Kidney (tissue), 13 donors: ENCODE measurements at regions not wholly inside any gene's neighbourhood (a gene's known extent, or its start where the extent isn't known, plus 50 kb on each side); places are given as distances from the start of the nearest gene placed in this dataset.

Source experiments
- DNase-seq, 5 donors: peaks; one replicate each; pipeline ENCODE4 v3.0.0-alpha.2; 2013 to 2020
- FAIRE-seq: peaks from 2 replicates; lab custom pipeline; 2012; peaks lifted over from hg19 to GRCh38; lab: Jason Lieb, UNC
- H3K27ac ChIP-seq, 2 donors: one replicate each; pipeline ENCODE4 v1.7.0; 2013; ENCODE audit warnings: low read depth in 2 of 2, low read length in 2 of 2, inconsistent platforms in 1 of 2
- H3K27me3 ChIP-seq: one replicate; pipeline ENCODE4 v1.7.1; 2013; ENCODE audit warnings: low read length, inconsistent platforms; ENCODE audit not compliant: control insufficient read depth, insufficient read depth
- H3K36me3 ChIP-seq, 3 donors: one replicate each; pipeline versions ENCODE4 v1.7.0 to v1.7.1; 2013; ENCODE audit warnings: low read length in 3 of 3, control low read depth in 1 of 3, inconsistent platforms in 1 of 3; ENCODE audit not compliant: insufficient read depth in 3 of 3, control insufficient read depth in 2 of 3
- H3K4me1 ChIP-seq, 3 donors: one replicate each; pipeline versions ENCODE4 v1.7.0 to v1.7.1; 2013; ENCODE audit warnings: low read length in 3 of 3, inconsistent platforms in 1 of 3, low read depth in 1 of 3; ENCODE audit not compliant: control insufficient read depth in 2 of 3, insufficient read depth in 2 of 3
- H3K4me3 ChIP-seq, 3 donors: one replicate each; pipeline versions ENCODE4 v1.7.0 to v1.8.1; 2013; ENCODE audit warnings: low read length in 3 of 3, control low read depth in 1 of 3, inconsistent platforms in 1 of 3
- H3K9ac ChIP-seq, 3 donors: one replicate each; pipeline versions ENCODE4 v1.7.0 to v1.7.1; 2013; ENCODE audit warnings: low read length in 3 of 3, control low read depth in 1 of 3, inconsistent platforms in 1 of 3
- H3K9me3 ChIP-seq, 3 donors: one replicate each; pipeline versions ENCODE4 v1.7.0 to v1.7.1; 2013; ENCODE audit warnings: low read length in 3 of 3, control low read depth in 1 of 3, inconsistent platforms in 1 of 3; ENCODE audit not compliant: control insufficient read depth in 2 of 3, insufficient read depth in 1 of 3
- intact Hi-C: fragments of 100-400 bp; cut with DNase I; formaldehyde crosslinking; loops from one replicate; pipeline ENCODE4 v1.11.1; 2022
- TF ChIP-seq, protein P1 (sequence below): IDR thresholded peaks from 3 replicates; pipeline ENCODE4 v1.5.1; 2012; ENCODE audit warnings: mild to moderate bottlenecking, moderate library complexity, borderline replicate concordance; ENCODE audit not compliant: insufficient read depth; ENCODE audit errors: extremely low read depth
- donor health status: control.
- donor health status: control.
- donor health status: control.
- donor health status: control.
- donor health status: control.
- donor health status: DM: yes; HTN: yes; CAD: no.
- donor health status: Normal renal cell carcinoma (clear cell type).

DNA sequence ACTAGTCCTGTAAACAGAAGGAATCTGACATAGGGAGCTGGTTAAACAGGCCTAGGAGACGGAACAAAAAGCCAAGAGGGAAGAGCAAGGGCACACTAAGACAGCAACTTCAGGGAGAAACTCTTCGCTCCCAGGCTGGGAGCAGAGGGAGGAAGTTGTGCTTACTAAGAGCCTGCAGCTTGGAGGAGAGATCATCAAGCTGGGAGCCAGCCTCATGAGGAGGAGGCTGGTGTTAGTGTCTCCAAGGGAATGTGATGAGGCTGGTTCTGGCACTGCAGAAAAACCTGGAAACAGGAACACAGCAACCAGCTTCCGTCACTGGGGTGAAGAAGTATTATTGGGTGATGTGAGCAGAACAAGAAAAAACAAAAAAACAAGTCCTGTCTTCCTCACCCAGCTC, 1027.3 kb downstream of the UQCRFS1 start:
- FAIRE-seq (no peak), DNase-seq (no peak)
- Histone ChIP-seq H3K27ac (no peak overlapping the region), H3K9me3 (no peaks in the 10 kb centered on the region), H3K36me3 (no peaks in the 10 kb centered on the region), H3K4me1 (no peaks in the 10 kb centered on the region), H3K27me3 (no peaks in the 10 kb centered on the region), H3K9ac (no peak overlapping the region), H3K4me3 (no peak overlapping the region)
- TF ChIP-seq, protein P1, sequence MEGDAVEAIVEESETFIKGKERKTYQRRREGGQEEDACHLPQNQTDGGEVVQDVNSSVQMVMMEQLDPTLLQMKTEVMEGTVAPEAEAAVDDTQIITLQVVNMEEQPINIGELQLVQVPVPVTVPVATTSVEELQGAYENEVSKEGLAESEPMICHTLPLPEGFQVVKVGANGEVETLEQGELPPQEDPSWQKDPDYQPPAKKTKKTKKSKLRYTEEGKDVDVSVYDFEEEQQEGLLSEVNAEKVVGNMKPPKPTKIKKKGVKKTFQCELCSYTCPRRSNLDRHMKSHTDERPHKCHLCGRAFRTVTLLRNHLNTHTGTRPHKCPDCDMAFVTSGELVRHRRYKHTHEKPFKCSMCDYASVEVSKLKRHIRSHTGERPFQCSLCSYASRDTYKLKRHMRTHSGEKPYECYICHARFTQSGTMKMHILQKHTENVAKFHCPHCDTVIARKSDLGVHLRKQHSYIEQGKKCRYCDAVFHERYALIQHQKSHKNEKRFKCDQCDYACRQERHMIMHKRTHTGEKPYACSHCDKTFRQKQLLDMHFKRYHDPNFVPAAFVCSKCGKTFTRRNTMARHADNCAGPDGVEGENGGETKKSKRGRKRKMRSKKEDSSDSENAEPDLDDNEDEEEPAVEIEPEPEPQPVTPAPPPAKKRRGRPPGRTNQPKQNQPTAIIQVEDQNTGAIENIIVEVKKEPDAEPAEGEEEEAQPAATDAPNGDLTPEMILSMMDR = no peak
- intact Hi-C loops = no loop called here

DNA sequence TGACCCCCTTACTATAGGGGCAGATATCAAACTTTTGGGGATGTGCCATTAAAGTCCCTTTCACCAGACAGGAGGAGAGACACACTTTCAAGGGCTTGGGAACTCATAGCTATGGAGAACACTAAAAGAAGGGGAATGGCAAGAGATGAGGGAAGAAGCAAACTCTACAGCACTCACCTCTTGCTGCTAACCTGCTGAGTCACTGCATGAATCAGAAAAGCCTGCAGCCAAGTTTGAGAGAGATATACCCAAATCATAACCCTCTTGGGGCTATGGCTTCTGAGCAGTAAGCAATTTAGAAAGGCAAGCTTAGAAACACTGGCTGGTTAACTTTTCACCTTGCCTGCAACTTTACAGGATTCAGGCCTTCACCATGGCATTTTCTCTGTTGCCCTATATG, 1028.0 kb downstream of the UQCRFS1 start:
- Histone ChIP-seq H3K27me3 (no peaks in the 10 kb centered on the region), H3K9ac (no peak overlapping the region), H3K27ac (no peak overlapping the region), H3K9me3 (no peaks in the 10 kb centered on the region), H3K36me3 (no peaks in the 10 kb centered on the region), H3K4me1 (no peaks in the 10 kb centered on the region), H3K4me3 (no peak overlapping the region)
- TF ChIP-seq, protein P1 = no peak
- intact Hi-C loops = no loop called here
- FAIRE-seq (no peak), DNase-seq (no peak)

- Histone ChIP-seq H3K27me3 (no peaks in the 10 kb centered on the region), H3K9ac (no peak overlapping the region), H3K9me3 (peaks cover 0 to 2% (median 0%) of the 10 kb centered on the region in 3 donors), H3K4me3 (no peak overlapping the region), H3K4me1 (no peaks in the 10 kb centered on the region), H3K27ac (no peak overlapping the region), H3K36me3 (no peaks in the 10 kb centered on the region)
- FAIRE-seq = no peak
- TF ChIP-seq, protein P1 = no peak
- intact Hi-C loops = no loop called here
- no peak for DNase-seq
Observed at GRCh38 chr19:28176193-28176592, 1036.8 kb downstream of the UQCRFS1 start.

- no peak overlapping the region for H3K4me3 ChIP-seq
- FAIRE-seq = no peak
- TF ChIP-seq, protein P1 = no peak
- H3K9me3 ChIP-seq = peaks cover 0 to under 1% (median 0%) of the 10 kb centered on the region in 3 donors
- no peak overlapping the region for H3K27ac ChIP-seq
- DNase-seq = no peak
- no peaks in the 10 kb centered on the region for H3K36me3 ChIP-seq
- H3K4me1 ChIP-seq = no peaks in the 10 kb centered on the region
- H3K9ac ChIP-seq = no peak overlapping the region
- no peaks in the 10 kb centered on the region for H3K27me3 ChIP-seq
- intact Hi-C loops = no loop called here
Observed at GRCh38 chr19:28171983-28172382, 1041.0 kb downstream of the UQCRFS1 start.
